GM19240 (cell line): ENCODE measurements at regions not wholly inside any gene's neighbourhood (a gene's known extent, or its start where the extent isn't known, plus 50 kb on each side); places are given as distances from the start of the nearest gene placed in this dataset.

Source experiments
- DNase-seq: peaks from one replicate; pipeline ENCODE4 v3.0.0; 2011; ENCODE audit warnings: low spot score; ENCODE audit not compliant: insufficient read length

DNA sequence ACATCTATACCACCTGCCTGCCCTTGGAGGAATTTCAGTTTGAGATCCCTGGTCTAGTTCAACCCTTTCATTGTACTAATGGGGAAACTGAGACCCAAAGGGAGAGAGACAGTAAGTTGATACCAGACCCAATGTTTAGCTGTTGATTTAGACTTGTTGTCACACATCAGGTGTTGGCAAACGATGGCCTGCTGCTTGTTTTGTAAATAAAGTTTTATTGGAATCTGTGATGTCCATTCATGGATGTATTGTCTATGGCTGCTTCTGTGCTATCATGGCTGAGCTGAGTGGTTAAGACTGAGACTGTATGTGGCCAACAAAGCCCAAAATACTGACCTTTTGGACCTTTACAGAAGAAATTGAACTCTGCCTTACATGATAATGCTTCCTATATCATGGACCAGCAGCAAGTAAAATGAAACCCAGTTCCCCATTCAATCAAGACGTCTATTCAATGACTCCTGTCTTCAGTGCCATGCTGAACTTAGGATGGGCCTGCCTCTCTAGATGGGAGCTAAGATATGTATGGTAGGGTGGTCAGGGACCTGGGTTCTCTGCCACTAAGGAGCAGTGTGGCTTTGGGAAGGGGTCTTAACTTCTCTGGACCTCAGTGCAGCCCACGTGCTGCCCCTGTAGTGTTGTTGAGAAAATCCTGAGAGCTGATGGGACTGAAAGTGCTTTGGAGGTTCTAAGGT lies 111.0 kb downstream of the IRX5 start:
- DNase-seq: no peak

GRCh38 chr16:55042556-55043432 lies 112.1 kb downstream of the IRX5 start:
- DNase-seq: no peak

DNA sequence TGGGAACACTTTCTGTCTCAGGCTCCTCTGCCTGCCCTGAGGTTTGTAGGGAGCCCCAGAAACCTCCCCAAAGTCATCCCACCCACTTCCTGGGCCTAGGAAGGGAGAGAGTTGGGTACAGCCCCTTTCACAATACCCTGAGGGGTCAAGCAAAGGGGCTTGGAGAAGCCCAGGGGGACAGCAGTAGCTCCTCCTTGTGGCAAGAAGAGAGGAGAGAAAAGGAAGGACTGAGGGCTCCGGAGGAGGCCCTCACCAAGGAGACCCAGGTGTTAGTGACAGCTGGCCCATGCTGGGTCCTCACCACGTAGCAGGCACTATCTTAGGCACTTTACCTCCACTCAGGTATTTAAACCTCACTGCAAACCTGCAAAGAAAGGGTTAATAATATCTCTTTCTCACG lies 112.8 kb downstream of the IRX5 start:
- DNase-seq: no peak

- DNase-seq: no peak
Observed at GRCh38 chr16:55044201-55044975, 113.7 kb downstream of the IRX5 start.

- DNase-seq: no peak
Observed at GRCh38 chr16:55045329-55045728, 114.7 kb downstream of the IRX5 start.

GRCh38 chr16:55045756-55046460 lies 115.2 kb downstream of the IRX5 start:
- DNase-seq: no peak

DNA sequence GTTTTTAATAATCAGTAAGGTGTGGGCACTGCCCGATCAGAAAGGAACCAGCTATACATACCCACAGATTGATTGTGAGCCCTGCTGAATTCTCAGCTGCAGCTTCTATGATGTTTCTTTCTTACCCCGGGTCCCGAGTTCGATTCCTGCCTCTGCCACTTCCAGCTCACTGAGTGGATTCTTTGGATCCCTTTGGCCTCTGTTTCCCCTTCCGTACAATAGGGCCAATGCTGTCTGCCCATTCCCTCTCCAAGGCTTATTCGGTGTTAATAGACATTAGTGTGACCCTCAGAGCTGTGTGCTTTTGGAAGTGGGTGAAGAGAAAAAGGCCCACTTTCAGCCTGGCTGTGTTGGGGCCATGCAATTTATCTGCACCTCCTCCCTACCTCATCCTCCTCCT lies 115.8 kb downstream of the IRX5 start:
- DNase-seq: no peak

GRCh38 chr16:55046916-55047315 lies 116.3 kb downstream of the IRX5 start:
- no peak for DNase-seq

DNA sequence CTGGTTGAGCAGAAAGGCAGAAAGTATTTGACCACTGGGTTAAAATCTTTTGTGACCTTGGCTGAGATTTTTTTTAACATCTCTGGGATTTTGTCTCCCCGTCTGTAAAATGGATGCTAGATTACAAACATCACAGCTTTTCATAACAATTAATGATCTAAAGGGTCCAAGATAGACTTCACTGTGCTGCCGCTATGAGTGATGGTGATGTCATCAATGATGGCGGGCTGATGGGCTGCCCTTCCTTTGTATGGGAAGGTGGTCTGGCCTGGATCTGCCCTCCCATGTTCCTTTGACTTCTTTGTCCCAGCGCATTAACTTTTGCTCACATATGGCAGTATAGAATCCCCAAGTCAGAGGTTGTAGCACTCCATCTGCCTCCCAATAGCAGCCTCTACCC lies 116.7 kb downstream of the IRX5 start:
- no peak for DNase-seq

- DNase-seq: no peak
Observed at GRCh38 chr16:55047903-55048497, 117.3 kb downstream of the IRX5 start.

DNA sequence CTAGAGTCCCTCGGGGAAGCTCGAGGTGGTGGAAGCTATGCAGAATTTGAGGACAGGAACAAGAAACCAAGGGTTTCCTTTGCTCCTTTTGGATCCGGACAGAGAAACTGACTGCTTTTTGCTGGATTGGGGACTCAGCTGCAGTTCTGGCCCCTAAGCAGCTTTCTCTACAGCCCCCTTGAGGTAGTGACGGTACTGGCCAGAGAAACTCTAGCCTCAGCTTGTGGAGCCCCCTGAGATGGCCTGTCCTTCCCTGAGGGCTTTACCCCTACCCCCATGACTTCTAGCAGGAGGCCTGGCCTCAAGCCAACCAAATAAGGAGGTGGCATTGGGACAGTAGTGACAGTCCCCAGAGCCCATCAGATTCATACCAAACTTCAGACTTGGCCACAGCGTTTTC lies 118.1 kb downstream of the IRX5 start:
- no peak for DNase-seq

DNA sequence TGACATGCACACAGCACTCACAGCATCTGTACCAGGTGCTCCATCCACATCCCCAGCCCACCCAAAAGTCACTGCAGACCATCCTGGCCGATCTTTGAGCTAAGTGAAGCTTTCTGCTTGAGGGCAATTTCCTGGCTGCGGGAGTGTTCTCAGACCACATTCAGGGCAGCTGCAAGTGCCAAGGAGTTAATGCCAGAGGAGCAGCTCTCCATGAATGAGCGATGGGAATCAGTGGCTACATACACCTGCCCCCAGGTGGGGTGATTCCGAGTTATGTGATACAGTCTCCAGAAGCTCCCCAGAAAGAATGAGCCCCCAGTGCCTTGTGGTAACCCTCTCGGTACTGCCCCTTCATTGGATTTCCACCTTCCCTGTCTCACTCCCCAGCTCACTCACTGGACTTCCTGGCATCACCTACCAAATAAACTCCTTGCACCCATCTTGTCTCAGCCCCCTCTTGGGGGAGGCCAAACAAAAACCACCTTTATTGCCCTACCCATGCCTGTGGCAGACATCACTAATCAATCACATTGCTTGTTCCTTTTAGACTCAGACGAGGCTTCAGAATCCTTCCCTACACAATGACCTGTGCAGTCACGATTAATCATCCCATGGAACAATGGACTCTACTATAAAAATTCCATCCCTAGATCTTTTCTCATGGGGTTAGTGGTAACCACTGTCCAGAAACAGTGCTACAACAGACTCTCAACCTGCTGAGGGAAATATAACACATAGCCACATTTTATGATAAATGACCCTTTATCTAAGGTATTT lies 121.1 kb downstream of the IRX5 start:
- DNase-seq: no peak

GRCh38 chr16:55052348-55052734 lies 121.7 kb downstream of the IRX5 start:
- no peak for DNase-seq

GRCh38 chr16:55052741-55053415 lies 122.2 kb downstream of the IRX5 start:
- no peak for DNase-seq

DNA sequence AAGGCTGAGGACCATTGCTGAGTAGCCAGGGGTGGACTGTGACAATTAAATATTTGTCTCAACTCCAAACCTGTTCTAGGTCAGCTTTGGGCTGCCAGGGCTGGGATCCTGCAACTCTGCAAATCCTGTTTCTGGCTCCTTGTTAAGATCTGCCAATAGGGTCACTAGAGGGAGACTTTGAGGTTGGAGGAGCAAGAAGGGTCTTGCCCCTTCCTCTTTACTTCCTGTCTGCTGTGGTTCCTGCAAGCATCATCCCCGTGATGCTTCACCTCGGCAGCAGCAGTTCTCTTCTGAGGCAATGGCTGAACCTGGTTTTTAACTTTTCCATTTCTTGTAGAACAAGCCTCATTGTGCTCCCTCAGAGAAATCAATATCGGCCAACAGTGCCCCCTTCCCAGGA lies 124.6 kb downstream of the IRX5 start:
- DNase-seq: no peak

DNA sequence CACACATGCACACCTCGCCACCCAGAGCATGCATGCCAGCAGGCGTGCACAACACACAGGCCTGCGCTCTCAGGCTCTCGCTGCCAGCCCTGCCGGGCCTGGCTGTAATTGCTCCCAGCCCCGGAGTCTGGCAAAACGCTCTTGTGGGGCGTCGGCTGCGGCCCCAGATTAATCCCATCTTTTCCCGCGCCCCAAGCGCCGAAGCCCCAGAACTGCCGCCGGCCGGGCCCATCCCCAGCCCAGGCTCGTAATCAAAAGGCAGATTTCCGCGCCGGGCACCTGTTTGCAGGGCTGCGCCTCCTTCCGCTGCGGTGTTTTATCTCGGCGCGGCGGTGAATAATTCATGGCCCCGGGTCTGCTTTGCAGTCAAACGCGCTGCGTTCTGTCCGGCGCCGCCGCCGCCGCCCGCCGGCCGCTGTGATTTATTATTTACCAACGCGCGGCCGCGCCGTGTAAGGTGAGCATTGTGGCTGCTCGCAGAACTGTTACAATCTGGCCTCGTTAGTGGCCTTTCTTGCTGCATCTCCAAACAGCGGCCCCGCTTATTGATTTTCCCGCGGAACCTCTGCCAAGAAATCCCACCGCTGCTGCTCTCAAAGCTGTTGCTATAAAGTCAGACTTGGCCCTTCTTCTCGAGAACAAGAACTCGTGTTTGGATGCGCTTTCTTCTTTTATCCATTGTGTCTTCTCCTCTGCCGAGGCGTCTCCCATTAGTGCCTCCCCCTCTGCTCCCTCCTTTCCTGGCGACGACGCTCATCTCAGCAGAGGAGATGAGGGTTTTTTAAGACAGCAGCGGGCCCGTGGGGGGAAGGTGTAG lies 126.1 kb downstream of the IRX5 start:
- DNase-seq: no peak

DNA sequence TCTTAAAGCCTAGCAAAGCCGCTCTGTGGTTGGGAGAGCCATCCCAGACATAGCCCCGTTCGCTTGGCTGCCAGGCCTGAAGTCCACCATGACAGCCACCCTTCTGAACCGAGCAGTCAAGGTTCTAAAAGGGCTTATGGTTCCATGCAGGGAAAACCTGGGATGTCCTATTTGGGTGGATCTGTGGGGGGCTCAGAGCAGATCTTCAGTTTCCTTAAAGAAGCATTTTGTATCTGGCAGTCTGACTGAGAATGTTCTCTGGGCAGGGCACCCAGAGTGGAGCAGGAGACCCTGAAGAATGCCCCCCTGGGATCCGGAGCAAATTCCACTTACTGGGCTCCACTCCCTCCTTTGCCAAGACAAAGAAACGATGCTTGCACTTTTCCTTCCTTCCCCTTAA lies 127.2 kb downstream of the IRX5 start:
- no peak for DNase-seq

GRCh38 chr16:55058576-55058975 lies 127.9 kb downstream of the IRX5 start:
- no peak for DNase-seq

DNA sequence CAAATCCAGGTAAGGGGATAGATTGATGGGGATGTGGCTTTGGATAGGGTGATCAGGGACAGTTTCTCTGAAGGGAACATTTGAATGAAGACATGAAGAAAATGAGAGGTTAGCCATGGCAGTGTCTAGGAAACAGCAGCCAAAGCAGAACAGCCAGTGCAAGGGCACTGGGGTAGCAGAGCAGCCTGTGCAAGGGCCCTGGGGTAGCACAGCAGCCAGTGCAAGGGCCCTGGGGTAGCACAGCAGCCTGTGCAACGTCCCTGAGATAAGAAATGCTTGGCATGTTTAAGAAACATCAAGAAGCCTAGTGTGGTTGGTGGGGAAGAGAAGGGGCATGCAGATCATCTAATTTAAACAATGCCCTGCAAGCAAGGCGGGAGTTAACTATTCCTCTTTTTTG lies 128.5 kb downstream of the IRX5 start:
- DNase-seq: no peak
